ENCODE measurements at regions not wholly inside any gene's neighbourhood (a gene's known extent, or its start where the extent isn't known, plus 50 kb on each side); places are given as distances from the start of the nearest gene placed in this dataset.

GRCh38 chr2:120881981-120882788 is 146.5 kb downstream of the GLI2 start:
- Histone ChIP-seq H3K4me3 (no peak overlapping the region), H3K4me1 (replicated peaks; ENCODE audit: insufficient read depth) (no peaks in the 10 kb centered on the region), H3K36me3 (ENCODE audit: low read depth) (no peaks in the 10 kb centered on the region), H3K27me3 (ENCODE audit: insufficient read depth, low read depth) (peaks cover 68% of the 10 kb centered on the region), H4K20me1 (ENCODE audit: insufficient read depth) (no peaks in the 10 kb centered on the region; the same call in 1 of the 2 replicates), H3K79me2 (ENCODE audit: low read depth) (no peaks in the 10 kb centered on the region), H3K9me3 (ENCODE audit: insufficient read depth, low read depth) (no peaks in the 10 kb centered on the region), H2AFZ (no peak overlapping the region), H3K27ac (no peak overlapping the region), H3K4me2 (no peak overlapping the region), H3F3A (ENCODE audit: insufficient read depth, low read depth) (no peaks in the 10 kb centered on the region), H3K9me2 (ENCODE audit: insufficient read depth) (no peaks in the 10 kb centered on the region)
- CTCF ChIA-PET = interaction anchor here (0.9 kb wide), 1 partner anchor 178 kb away, joined by 4 read pairs; no protein-coding TSS in a partner anchor
- intact Hi-C loops (cut with micrococcal nuclease; ENCODE audit: unreplicated experiment) = no loop called here
- POLR2A ChIA-PET (ENCODE audit: unreplicated experiment) = interaction anchor here (0.6 kb wide), 1 partner anchor 59 kb away, joined by 3 read pairs; no protein-coding TSS in a partner anchor
- BruUV-seq (replicated peaks) = no TSS peak
- no peak for TF ChIP-seq EZH2 (IDR thresholded peaks at IDR 0.05; ENCODE audit: low read depth)
- DNase-seq = no peak

GRCh38 chr2:120883607-120884440 is 148.2 kb downstream of the GLI2 start:
- Histone ChIP-seq H3K9me3 (ENCODE audit: insufficient read depth, low read depth) (no peaks in the 10 kb centered on the region), H3K4me2 (no peak overlapping the region), H3K36me3 (ENCODE audit: low read depth) (no peaks in the 10 kb centered on the region), H3K4me1 (replicated peaks; ENCODE audit: insufficient read depth) (no peaks in the 10 kb centered on the region), H3F3A (ENCODE audit: insufficient read depth, low read depth) (no peaks in the 10 kb centered on the region), H3K27ac (no peak overlapping the region), H3K27me3 (ENCODE audit: insufficient read depth, low read depth) (peaks cover 75% of the 10 kb centered on the region), H4K20me1 (ENCODE audit: insufficient read depth) (no peaks in the 10 kb centered on the region; the same call in 1 of the 2 replicates), H3K9me2 (ENCODE audit: insufficient read depth) (no peaks in the 10 kb centered on the region), H2AFZ (no peak overlapping the region), H3K79me2 (ENCODE audit: low read depth) (no peaks in the 10 kb centered on the region), H3K4me3 (no peak overlapping the region)
- CTCF ChIA-PET = no interaction called here
- BruUV-seq (replicated peaks) = no TSS peak
- TF ChIP-seq EZH2 (IDR thresholded peaks at IDR 0.05; ENCODE audit: low read depth) (no peak), CTCF (conservative IDR thresholded peaks at IDR 0.05) (no peak)
- POLR2A ChIA-PET (ENCODE audit: unreplicated experiment) = no interaction called here
- intact Hi-C loops (cut with micrococcal nuclease; ENCODE audit: unreplicated experiment) = no loop called here
- DNase-seq = no peak

- Histone ChIP-seq H3K4me1 (replicated peaks; ENCODE audit: insufficient read depth) (no peaks in the 10 kb centered on the region), H3K4me2 (no peak overlapping the region), H3K4me3 (no peak overlapping the region), H3K9me3 (ENCODE audit: insufficient read depth, low read depth) (no peaks in the 10 kb centered on the region), H2AFZ (no peak overlapping the region), H3K79me2 (ENCODE audit: low read depth) (no peaks in the 10 kb centered on the region), H3K27me3 (ENCODE audit: insufficient read depth, low read depth) (peaks cover 71% of the 10 kb centered on the region), H3F3A (ENCODE audit: insufficient read depth, low read depth) (no peaks in the 10 kb centered on the region), H3K9me2 (ENCODE audit: insufficient read depth) (no peaks in the 10 kb centered on the region), H3K27ac (no peak overlapping the region), H3K36me3 (ENCODE audit: low read depth) (no peaks in the 10 kb centered on the region), H4K20me1 (ENCODE audit: insufficient read depth) (no peaks in the 10 kb centered on the region; the same call in 1 of the 2 replicates)
- no peak for DNase-seq
- BruUV-seq (replicated peaks) = no TSS peak
- TF ChIP-seq EZH2 (IDR thresholded peaks at IDR 0.05; ENCODE audit: low read depth) = no peak
- no peak for TF ChIP-seq CTCF (conservative IDR thresholded peaks at IDR 0.05)
- intact Hi-C loops (cut with micrococcal nuclease; ENCODE audit: unreplicated experiment) = no loop called here
- POLR2A ChIA-PET (ENCODE audit: unreplicated experiment) = no interaction called here
- CTCF ChIA-PET = interaction anchor here (0.6 kb wide), 1 partner anchor 129 kb away, joined by 3 read pairs; no protein-coding TSS in a partner anchor
Observed at GRCh38 chr2:120884472-120885290, 149.0 kb downstream of the GLI2 start.
